GM23338 (cell line): ENCODE measurements at regions not wholly inside any gene's neighbourhood (a gene's known extent, or its start where the extent isn't known, plus 50 kb on each side); places are given as distances from the start of the nearest gene placed in this dataset.

ENCODE experiments used
- ATAC-seq: fragments of 200-7000 bp; cut with Tn5 transposase; 3 replicates; pipeline ENCODE4 v1.9.1; 2020
- DNase-seq: peaks from one replicate; pipeline ENCODE4 v3.0.0-alpha.2; 2015; ENCODE audit warnings: low spot score
- H2AFZ ChIP-seq: fragments of 200-600 bp; sonication (generic); 2 replicates; pipeline ENCODE4 v1.8.0; 2016; ENCODE audit warnings: antibody characterized with exemption, mild to moderate bottlenecking, moderate library complexity
- H3F3A ChIP-seq: fragments of 200-600 bp; sonication (generic); replicated peaks from 2 replicates; pipeline ENCODE4 v1.8.0; 2017; ENCODE audit warnings: antibody characterized with exemption, mixed run types, low read depth
- H3K27ac ChIP-seq: fragments of 200-600 bp; sonication (generic); 2 replicates; pipeline ENCODE4 v1.6.1; 2016; ENCODE audit warnings: low read depth
- H3K27me3 ChIP-seq: fragments of 200-600 bp; sonication (generic); 2 replicates; pipeline ENCODE4 v1.8.0; 2016; ENCODE audit warnings: mild to moderate bottlenecking, mixed run types, moderate library complexity; ENCODE audit not compliant: insufficient read depth
- H3K36me3 ChIP-seq: fragments of 200-600 bp; sonication (generic); 2 replicates; pipeline ENCODE4 v1.8.0; 2016; ENCODE audit warnings: mild to moderate bottlenecking; ENCODE audit not compliant: insufficient read depth
- H3K4me1 ChIP-seq: fragments of 200-600 bp; sonication (generic); 2 replicates; pipeline ENCODE4 v1.8.0; 2016; ENCODE audit warnings: mild to moderate bottlenecking, moderate library complexity; ENCODE audit not compliant: insufficient read depth
- H3K4me2 ChIP-seq: fragments of 200-600 bp; sonication (generic); 2 replicates; pipeline ENCODE4 v1.7.1; 2017; ENCODE audit warnings: mixed run types
- H3K4me3 ChIP-seq: fragments of 200-600 bp; sonication (generic); 2 replicates; pipeline ENCODE4 v1.6.1; 2016; ENCODE audit warnings: mixed run types
- H3K79me2 ChIP-seq: fragments of 200-600 bp; sonication (generic); replicated peaks from 2 replicates; pipeline ENCODE4 v1.8.0; 2017; ENCODE audit warnings: mild to moderate bottlenecking; ENCODE audit not compliant: insufficient read depth
- H3K9me2 ChIP-seq: fragments of 200-600 bp; sonication (generic); 2 replicates; pipeline ENCODE4 v1.8.0; 2017; ENCODE audit not compliant: insufficient read depth
- H4K20me1 ChIP-seq: fragments of 200-600 bp; sonication (generic); replicated peaks from 2 replicates; pipeline ENCODE4 v1.8.0; 2017; ENCODE audit warnings: mild to moderate bottlenecking; ENCODE audit not compliant: insufficient read depth
- H3K27ac Mint-ChIP-seq: 2 replicates; pipeline ENCODE4 v1.8.0; 2020; ENCODE audit warnings: inconsistent platforms, mild to moderate bottlenecking, moderate library complexity, mixed read lengths
- H3K27me3 Mint-ChIP-seq: 3 replicates; pipeline ENCODE4 v1.8.0; 2022; ENCODE audit warnings: low read depth, mild to moderate bottlenecking, moderate library complexity, mixed read lengths, inconsistent platforms; ENCODE audit not compliant: insufficient read depth, poor library complexity
- H3K36me3 Mint-ChIP-seq: 3 replicates; pipeline ENCODE4 v1.8.0; 2021; ENCODE audit warnings: low read depth, mild to moderate bottlenecking, inconsistent platforms, moderate library complexity, mixed read lengths
- H3K4me1 Mint-ChIP-seq: 3 replicates; pipeline ENCODE4 v1.8.0; 2020; ENCODE audit warnings: mild to moderate bottlenecking, inconsistent platforms, mixed read lengths
- H3K4me3 Mint-ChIP-seq: 3 replicates; pipeline ENCODE4 v1.8.0; 2021; ENCODE audit warnings: moderate library complexity, mild to moderate bottlenecking, inconsistent platforms, mixed read lengths
- H3K9me3 Mint-ChIP-seq: 3 replicates; pipeline ENCODE4 v1.8.0; 2020; ENCODE audit warnings: moderate library complexity, mild to moderate bottlenecking, inconsistent platforms, mixed read lengths
- CREB1 ChIP-seq: fragments of 250-450 bp; sonication (Bioruptor Pico); IDR thresholded peaks from 2 replicates; pipeline ENCODE4 v1.5.0; 2020; ENCODE audit warnings: low read depth, mild to moderate bottlenecking, moderate library complexity
- CTCF ChIP-seq, 2 experiments: fragments of 200-600 bp in 1 of 2; sonication (generic) in 1 of 2; conservative IDR thresholded peaks; 2 replicates each; pipeline versions ENCODE4 v1.5.1 to v1.6.1; 2016 to 2017; ENCODE audit warnings: antibody characterized with exemption in 2 of 2, low read depth in 2 of 2, mild to moderate bottlenecking in 2 of 2, moderate library complexity in 1 of 2
- ETS1 ChIP-seq: IDR thresholded peaks from 2 replicates; pipeline ENCODE4 v1.6.1; 2016; ENCODE audit warnings: antibody characterized with exemption
- EZH2 ChIP-seq: fragments of 200-600 bp; sonication (generic); IDR thresholded peaks from one replicate; pipeline ENCODE4 v1.8.0; 2017; ENCODE audit warnings: antibody characterized with exemption, mild to moderate bottlenecking, low read depth; ENCODE audit not compliant: unreplicated experiment
- EZH2phosphoT487 ChIP-seq: fragments of 200-600 bp; sonication (generic); IDR thresholded peaks from one replicate; pipeline ENCODE4 v1.8.1; 2018; ENCODE audit warnings: antibody characterized with exemption; ENCODE audit not compliant: unreplicated experiment
- JUNB ChIP-seq: IDR thresholded peaks from one replicate; pipeline ENCODE4 v1.6.1; 2016; ENCODE audit warnings: antibody characterized with exemption; ENCODE audit not compliant: unreplicated experiment
- NANOG ChIP-seq: IDR thresholded peaks from 2 replicates; pipeline ENCODE4 v1.6.1; 2016; ENCODE audit warnings: antibody characterized with exemption, borderline replicate concordance
- POLR2AphosphoS5 ChIP-seq: IDR thresholded peaks from 2 replicates; pipeline ENCODE4 v1.6.1; 2016; ENCODE audit warnings: antibody characterized with exemption, low read depth
- REST ChIP-seq: IDR thresholded peaks from one replicate; pipeline ENCODE4 v1.6.1; 2018; ENCODE audit warnings: antibody characterized with exemption; ENCODE audit not compliant: unreplicated experiment
- STAT1 ChIP-seq: IDR thresholded peaks from one replicate; pipeline ENCODE4 v1.6.1; 2016; ENCODE audit warnings: antibody characterized with exemption; ENCODE audit not compliant: unreplicated experiment
- ZNF114 ChIP-seq: fragments of 250-450 bp; sonication (Bioruptor Pico); IDR thresholded peaks from 2 replicates; pipeline ENCODE4 v1.5.0; 2020; ENCODE audit warnings: mild to moderate bottlenecking, moderate library complexity
- ZNF331 ChIP-seq: fragments of 250-450 bp; sonication (Bioruptor Pico); IDR thresholded peaks from 2 replicates; pipeline ENCODE4 v1.5.0; 2020; ENCODE audit warnings: low read depth, mild to moderate bottlenecking, moderate library complexity
- ZNF462 ChIP-seq: fragments of 250-450 bp; sonication (Bioruptor Pico); IDR thresholded peaks from 2 replicates; pipeline ENCODE4 v1.5.0; 2020; ENCODE audit warnings: mild to moderate bottlenecking, moderate library complexity

GRCh38 chr16:62392698-62393097 is 356.5 kb upstream of the CDH8 start:
- Histone ChIP-seq H4K20me1 (no peaks in the 10 kb centered on the region), H3K9me2 (no peaks in the 10 kb centered on the region), H3F3A (no peaks in the 10 kb centered on the region), H3K36me3 (no peaks in the 10 kb centered on the region), H3K27ac (no peak overlapping the region), H2AFZ (no peak overlapping the region), H3K4me1 (no peaks in the 10 kb centered on the region), H3K4me3 (no peak overlapping the region), H3K27me3 (no peaks in the 10 kb centered on the region), H3K79me2 (no peaks in the 10 kb centered on the region), H3K4me2 (no peak overlapping the region)
- no peak overlapping the region for H3K4me3 Mint-ChIP-seq
- ATAC-seq, result peak; percentile 45; the same call in 2 of the 3 replicates
- no peaks in the 10 kb centered on the region for H3K9me3 Mint-ChIP-seq
- no peaks in the 10 kb centered on the region for H3K4me1 Mint-ChIP-seq
- H3K36me3 Mint-ChIP-seq, result no peaks in the 10 kb centered on the region
- DNase-seq, result no peak
- no peak overlapping the region for H3K27ac Mint-ChIP-seq
- TF ChIP-seq POLR2AphosphoS5, result no peak
- TF ChIP-seq ZNF114 (CRISPR knock-in tag), result no peak
- no peak for TF ChIP-seq ZNF462 (CRISPR knock-in tag)
- TF ChIP-seq ZNF331 (CRISPR knock-in tag), result no peak
- no peak for TF ChIP-seq ETS1
- no peak for TF ChIP-seq CREB1 (CRISPR knock-in tag)
- no peak for TF ChIP-seq EZH2phosphoT487
- TF ChIP-seq CTCF (conservative IDR thresholded peaks at IDR 0.05; ENCODE audit: low read depth in 2 of 2), result no peak
- TF ChIP-seq JUNB, result no peak
- no peak for TF ChIP-seq NANOG
- no peak for TF ChIP-seq EZH2
- no peak for TF ChIP-seq STAT1
- no peak for TF ChIP-seq REST
- H3K27me3 Mint-ChIP-seq, result no peaks in the 10 kb centered on the region
